Stimulated activated memory B cell treated with anti-CD40 and anti-IgM and Interleukin-4, amounts not matched to agents 10 μg/mL and 1 μg/mL and 100 μg/mL, for 72 hours (primary cell): ENCODE measurements at regions not wholly inside any gene's neighbourhood (a gene's known extent, or its start where the extent isn't known, plus 50 kb on each side); places are given as distances from the start of the nearest gene placed in this dataset.

Source experiments
- ATAC-seq: fragments of 150-1000 bp; cut with Tn5 transposase; 2 replicates; pipeline ENCODE4 v1.10.0; 2021
- H3K27ac Mint-ChIP-seq: one replicate; pipeline ENCODE4 v1.8.0; 2022; ENCODE audit warnings: mild to moderate bottlenecking, mixed read lengths
- H3K27me3 Mint-ChIP-seq: one replicate; pipeline ENCODE4 v1.8.0; 2022; ENCODE audit warnings: mixed read lengths
- H3K36me3 Mint-ChIP-seq: one replicate; pipeline ENCODE4 v1.8.0; 2022; ENCODE audit warnings: mixed read lengths
- H3K4me1 Mint-ChIP-seq: one replicate; pipeline ENCODE4 v1.8.0; 2022; ENCODE audit warnings: mixed read lengths
- H3K4me3 Mint-ChIP-seq: one replicate; pipeline ENCODE4 v1.8.0; 2022; ENCODE audit warnings: mild to moderate bottlenecking, moderate library complexity, mixed read lengths
- H3K9me3 Mint-ChIP-seq: one replicate; pipeline ENCODE4 v1.8.0; 2022; ENCODE audit warnings: mixed read lengths

GRCh38 chr6:164415832-164416563 is 893.4 kb downstream of the C6orf118 start:
- H3K36me3 Mint-ChIP-seq, result no peaks in the 10 kb centered on the region
- H3K4me3 Mint-ChIP-seq, result no peak overlapping the region
- no peak overlapping the region for H3K27ac Mint-ChIP-seq
- peaks cover 6% of the 10 kb centered on the region for H3K9me3 Mint-ChIP-seq
- H3K4me1 Mint-ChIP-seq, result no peaks in the 10 kb centered on the region
- ATAC-seq, result no peak
- no peaks in the 10 kb centered on the region for H3K27me3 Mint-ChIP-seq

GRCh38 chr6:164414695-164415094 is 894.7 kb downstream of the C6orf118 start:
- Mint-ChIP-seq H3K36me3 (no peaks in the 10 kb centered on the region), H3K27ac (no peak overlapping the region), H3K4me1 (no peaks in the 10 kb centered on the region), H3K9me3 (peaks cover 4% of the 10 kb centered on the region), H3K27me3 (no peaks in the 10 kb centered on the region), H3K4me3 (no peak overlapping the region)
- no peak for ATAC-seq

GRCh38 chr6:164412566-164412965 is 896.8 kb downstream of the C6orf118 start:
- Mint-ChIP-seq H3K4me3 (no peak overlapping the region), H3K9me3 (peaks cover 4% of the 10 kb centered on the region), H3K27ac (no peak overlapping the region), H3K36me3 (no peaks in the 10 kb centered on the region), H3K27me3 (no peaks in the 10 kb centered on the region), H3K4me1 (no peaks in the 10 kb centered on the region)
- ATAC-seq, result no peak

- ATAC-seq, result no peak
- Mint-ChIP-seq H3K36me3 (no peaks in the 10 kb centered on the region), H3K27me3 (no peaks in the 10 kb centered on the region), H3K4me3 (no peak overlapping the region), H3K27ac (no peak overlapping the region), H3K4me1 (no peaks in the 10 kb centered on the region), H3K9me3 (peaks cover 4% of the 10 kb centered on the region)
Observed at GRCh38 chr6:164410017-164410416, 899.4 kb downstream of the C6orf118 start.

- ATAC-seq, result no peak
- Mint-ChIP-seq H3K4me1 (no peaks in the 10 kb centered on the region), H3K4me3 (no peak overlapping the region), H3K36me3 (no peaks in the 10 kb centered on the region), H3K27me3 (no peaks in the 10 kb centered on the region), H3K27ac (no peak overlapping the region), H3K9me3 (peaks cover 4% of the 10 kb centered on the region)
Observed at GRCh38 chr6:164409309-164410009, 899.9 kb downstream of the C6orf118 start.

DNA sequence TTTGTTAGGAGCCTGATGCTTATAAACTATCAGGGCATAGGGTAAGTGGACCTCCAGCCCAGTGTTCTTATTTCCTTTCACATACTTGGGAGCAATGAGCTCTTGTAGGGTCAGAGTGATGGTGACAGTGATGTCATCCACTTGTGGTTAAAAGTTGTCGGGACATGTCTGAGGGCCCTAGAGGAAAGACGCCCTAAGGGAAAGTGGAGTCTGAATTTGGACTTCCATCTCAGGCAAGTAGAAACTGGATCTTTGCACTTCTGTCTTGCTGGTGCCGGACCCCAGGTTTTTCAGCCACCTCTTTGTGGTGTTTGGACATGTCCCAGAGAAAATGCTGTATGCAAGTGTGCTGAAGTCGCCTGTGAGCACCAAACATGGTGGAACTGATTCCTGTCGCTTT is 900.5 kb downstream of the C6orf118 start:
- Mint-ChIP-seq H3K27ac (no peak overlapping the region), H3K27me3 (no peaks in the 10 kb centered on the region), H3K36me3 (no peaks in the 10 kb centered on the region), H3K4me1 (no peaks in the 10 kb centered on the region), H3K4me3 (no peak overlapping the region), H3K9me3 (peaks cover 4% of the 10 kb centered on the region)
- no peak for ATAC-seq

DNA sequence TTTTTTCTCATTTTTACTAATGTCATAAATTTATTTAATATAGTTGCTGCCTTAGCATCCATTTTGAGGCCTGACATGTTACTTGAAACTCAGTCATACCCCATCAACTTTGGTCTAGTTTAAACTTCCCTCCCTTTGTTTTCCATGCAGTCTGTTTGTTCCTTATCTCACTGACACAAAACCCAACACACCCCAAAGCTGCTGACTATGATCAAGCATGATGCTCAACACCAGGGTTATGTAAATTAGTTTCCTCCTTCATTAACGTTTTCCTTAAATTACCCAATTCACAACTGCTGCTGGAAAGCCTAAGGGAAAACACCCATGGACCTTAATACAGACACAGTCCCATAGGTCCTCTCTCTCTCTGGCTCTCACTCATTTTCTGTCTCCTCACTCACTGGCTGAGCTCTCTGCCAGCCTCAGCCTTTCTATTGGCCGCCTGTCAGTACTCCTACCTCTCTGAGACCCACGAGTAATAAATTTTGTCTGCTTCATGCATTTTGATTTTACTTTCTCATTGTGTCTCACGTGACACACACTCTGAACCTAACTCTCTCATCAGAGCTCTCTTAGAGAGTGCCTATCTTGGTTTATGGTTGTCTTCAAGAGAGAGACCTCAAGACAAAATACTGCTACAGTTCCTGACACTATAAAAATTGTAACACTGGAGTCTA is 904.5 kb downstream of the C6orf118 start:
- H3K27ac Mint-ChIP-seq, result no peak overlapping the region
- no peaks in the 10 kb centered on the region for H3K27me3 Mint-ChIP-seq
- no peak for ATAC-seq
- H3K9me3 Mint-ChIP-seq, result no peaks in the 10 kb centered on the region
- no peaks in the 10 kb centered on the region for H3K36me3 Mint-ChIP-seq
- no peaks in the 10 kb centered on the region for H3K4me1 Mint-ChIP-seq
- no peak overlapping the region for H3K4me3 Mint-ChIP-seq

DNA sequence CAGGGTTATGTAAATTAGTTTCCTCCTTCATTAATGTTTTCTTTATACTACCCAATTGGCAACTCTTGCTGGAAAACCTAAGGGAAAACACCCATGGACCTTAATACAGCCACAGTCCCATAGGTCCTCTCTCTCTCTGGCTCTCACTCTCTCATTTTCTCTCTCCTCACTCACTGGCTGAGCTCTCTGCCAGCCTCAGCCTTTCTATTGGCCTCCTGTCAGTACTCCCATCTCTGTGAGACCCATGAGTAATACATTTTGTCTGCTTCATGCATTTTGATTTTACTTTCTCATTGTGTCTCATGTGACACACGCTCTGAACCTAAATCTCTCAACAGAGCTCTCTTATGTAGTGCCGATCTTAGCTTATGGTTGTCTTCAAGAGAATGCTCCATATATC is 907.5 kb downstream of the C6orf118 start:
- no peaks in the 10 kb centered on the region for H3K36me3 Mint-ChIP-seq

DNA sequence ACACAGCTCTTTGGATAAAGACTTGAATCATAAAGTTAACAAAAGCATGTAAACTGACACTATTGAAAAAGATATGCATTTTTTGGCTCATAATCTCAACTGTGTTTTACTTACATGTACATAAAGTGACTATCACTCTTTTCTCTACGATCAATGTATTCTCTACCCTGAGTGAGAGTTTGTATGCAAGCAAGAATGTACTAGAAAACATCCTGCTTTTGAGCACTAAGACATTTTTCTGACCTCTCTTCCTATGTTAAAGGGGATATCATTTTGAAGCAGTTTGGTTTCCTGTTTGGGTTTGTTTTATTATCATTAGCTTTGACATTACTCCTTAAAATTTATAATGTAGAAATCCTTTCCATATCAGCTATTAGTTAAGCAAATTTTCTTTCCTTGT is 910.8 kb downstream of the C6orf118 start:
- Mint-ChIP-seq H3K4me3 (no peak overlapping the region), H3K36me3 (no peaks in the 10 kb centered on the region), H3K4me1 (no peaks in the 10 kb centered on the region), H3K9me3 (peaks cover 12% of the 10 kb centered on the region), H3K27me3 (no peaks in the 10 kb centered on the region), H3K27ac (no peak overlapping the region)
- ATAC-seq, result no peak

More for the DNA sequence above, 907.5 kb downstream of the C6orf118 start:
- Mint-ChIP-seq H3K4me3 (no peak overlapping the region), H3K9me3 (peaks cover 3% of the 10 kb centered on the region), H3K4me1 (no peaks in the 10 kb centered on the region), H3K27me3 (no peaks in the 10 kb centered on the region), H3K27ac (no peak overlapping the region)
- no peak for ATAC-seq

- no peak overlapping the region for H3K27ac Mint-ChIP-seq
- H3K4me1 Mint-ChIP-seq, result no peaks in the 10 kb centered on the region
- no peak overlapping the region for H3K4me3 Mint-ChIP-seq
- peaks cover 12% of the 10 kb centered on the region for H3K9me3 Mint-ChIP-seq
- no peaks in the 10 kb centered on the region for H3K36me3 Mint-ChIP-seq
- ATAC-seq, result peak; percentile 41
- H3K27me3 Mint-ChIP-seq, result no peaks in the 10 kb centered on the region
Observed at GRCh38 chr6:164396071-164397047, 913.0 kb downstream of the C6orf118 start.

DNA sequence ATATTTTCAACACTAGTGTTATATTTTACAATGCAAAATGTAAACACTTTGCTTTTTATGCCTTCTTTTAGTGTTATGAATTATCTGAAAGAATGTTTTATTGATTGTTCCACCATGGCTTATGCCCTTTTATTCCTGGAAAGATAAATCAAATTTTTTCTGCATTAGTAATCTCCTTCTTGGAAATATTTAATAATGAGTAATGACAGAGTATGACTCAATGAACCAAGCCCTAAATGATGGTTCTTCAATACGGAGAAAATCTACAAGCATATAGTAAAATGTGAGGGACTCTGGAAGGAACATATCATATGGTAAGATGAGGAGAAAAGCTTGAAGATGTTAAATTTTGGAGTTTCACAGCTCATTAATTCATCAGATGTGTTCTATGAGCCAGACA is 929.6 kb downstream of the C6orf118 start:
- Mint-ChIP-seq H3K4me3 (no peak overlapping the region), H3K4me1 (no peaks in the 10 kb centered on the region), H3K36me3 (no peaks in the 10 kb centered on the region), H3K27me3 (no peaks in the 10 kb centered on the region), H3K27ac (no peak overlapping the region), H3K9me3 (peaks cover 8% of the 10 kb centered on the region)
- ATAC-seq, result no peak

GRCh38 chr6:164378330-164378729 is 931.1 kb downstream of the C6orf118 start:
- Mint-ChIP-seq H3K4me1 (no peaks in the 10 kb centered on the region), H3K9me3 (peaks cover 3% of the 10 kb centered on the region), H3K4me3 (no peak overlapping the region), H3K27ac (no peak overlapping the region), H3K36me3 (no peaks in the 10 kb centered on the region), H3K27me3 (no peaks in the 10 kb centered on the region)
- no peak for ATAC-seq

DNA sequence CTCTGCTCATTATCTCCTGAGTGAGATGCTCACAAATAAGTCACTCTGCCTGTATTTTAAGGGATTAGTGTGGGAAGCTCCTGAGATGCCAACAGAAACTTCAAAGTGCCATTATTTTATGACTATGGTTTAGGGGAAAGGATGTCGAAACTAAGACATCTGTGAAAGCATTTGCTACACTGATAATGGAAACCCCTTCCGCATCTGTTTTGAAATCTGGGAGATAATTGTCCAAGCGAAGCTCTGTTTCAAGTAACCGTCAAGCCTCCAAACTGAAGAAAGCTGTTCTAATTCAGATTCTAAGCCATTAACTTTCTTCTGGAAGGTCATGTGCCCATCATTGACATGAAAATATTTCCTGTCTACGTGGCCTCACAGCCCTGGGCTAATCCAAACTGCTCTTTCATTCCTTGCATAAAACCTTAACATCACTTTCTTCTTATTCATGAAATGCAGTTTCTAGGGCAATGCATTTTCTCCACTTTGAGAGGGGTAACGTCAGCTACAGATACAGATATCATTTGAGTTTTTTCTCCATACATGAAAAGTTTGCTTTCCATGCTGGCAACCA is 932.0 kb downstream of the C6orf118 start:
- ATAC-seq, result no peak
- H3K36me3 Mint-ChIP-seq, result no peaks in the 10 kb centered on the region
- no peaks in the 10 kb centered on the region for H3K27me3 Mint-ChIP-seq
- H3K27ac Mint-ChIP-seq, result no peak overlapping the region
- H3K4me1 Mint-ChIP-seq, result no peaks in the 10 kb centered on the region
- H3K4me3 Mint-ChIP-seq, result no peak overlapping the region
- H3K9me3 Mint-ChIP-seq, result peaks cover 3% of the 10 kb centered on the region

- no peaks in the 10 kb centered on the region for H3K36me3 Mint-ChIP-seq
- H3K27ac Mint-ChIP-seq, result no peak overlapping the region
- ATAC-seq, result no peak
- no peak overlapping the region for H3K4me3 Mint-ChIP-seq
- H3K9me3 Mint-ChIP-seq, result no peaks in the 10 kb centered on the region
- H3K4me1 Mint-ChIP-seq, result no peaks in the 10 kb centered on the region
- no peaks in the 10 kb centered on the region for H3K27me3 Mint-ChIP-seq
Observed at GRCh38 chr6:164370773-164371172, 938.6 kb downstream of the C6orf118 start.
